Kidney epithelial cell (primary cell): ENCODE measurements at regions not wholly inside any gene's neighbourhood (a gene's known extent, or its start where the extent isn't known, plus 50 kb on each side); places are given as distances from the start of the nearest gene placed in this dataset.

ENCODE experiments used
- DNase-seq: peaks from one replicate; pipeline ENCODE4 v3.0.0-alpha.2; 2010; ENCODE audit warnings: low read depth
- H3K27me3 ChIP-seq: 2 replicates; pipeline ENCODE4 v1.6.0; 2011; ENCODE audit warnings: low read length; ENCODE audit not compliant: control insufficient read depth, insufficient read depth
- H3K36me3 ChIP-seq: 2 replicates; pipeline ENCODE4 v1.5.1; 2011; ENCODE audit warnings: low read length; ENCODE audit not compliant: control insufficient read depth, insufficient read depth
- H3K4me3 ChIP-seq: 2 replicates; pipeline ENCODE4 v1.5.1; 2011; ENCODE audit warnings: low read depth, mild to moderate bottlenecking, control low read depth, low read length
- TF ChIP-seq, protein P1 (sequence below): IDR thresholded peaks from 2 replicates; pipeline ENCODE4 v1.5.1; 2011; ENCODE audit warnings: mild to moderate bottlenecking, moderate library complexity, low read length, control low read depth, inconsistent platforms; ENCODE audit not compliant: insufficient read depth, poor library complexity, severe bottlenecking

DNA sequence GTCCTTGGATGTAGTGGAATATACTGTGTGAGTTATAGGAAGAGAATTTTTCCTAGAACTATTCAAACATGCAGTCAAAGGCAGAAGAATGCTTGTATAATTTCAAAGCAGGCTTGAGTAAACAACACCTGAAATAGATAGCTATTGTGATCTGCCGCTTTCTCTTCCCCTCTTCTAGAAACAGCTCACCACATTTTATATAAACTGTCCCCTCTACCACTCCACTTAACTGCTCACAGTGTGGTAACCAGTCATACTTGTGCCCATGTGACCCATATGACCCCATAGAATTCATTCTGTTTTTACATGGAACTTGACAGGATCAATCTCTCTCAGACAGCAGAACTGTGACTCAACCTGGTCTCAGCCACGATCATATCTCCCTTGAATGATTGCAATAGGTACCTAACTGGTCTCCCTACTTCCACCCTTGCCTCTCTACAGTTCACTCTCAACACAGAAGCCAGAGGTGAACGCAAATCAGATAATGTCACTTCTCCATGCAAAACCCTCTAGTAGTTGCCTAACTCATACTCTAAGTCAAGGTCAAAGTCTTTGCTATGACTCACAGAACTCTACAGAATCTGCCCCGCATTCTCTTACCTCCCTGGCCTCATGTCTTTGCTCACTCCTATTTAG lies 85.6 kb upstream of the EFHC2 start:
- TF ChIP-seq, protein P1, sequence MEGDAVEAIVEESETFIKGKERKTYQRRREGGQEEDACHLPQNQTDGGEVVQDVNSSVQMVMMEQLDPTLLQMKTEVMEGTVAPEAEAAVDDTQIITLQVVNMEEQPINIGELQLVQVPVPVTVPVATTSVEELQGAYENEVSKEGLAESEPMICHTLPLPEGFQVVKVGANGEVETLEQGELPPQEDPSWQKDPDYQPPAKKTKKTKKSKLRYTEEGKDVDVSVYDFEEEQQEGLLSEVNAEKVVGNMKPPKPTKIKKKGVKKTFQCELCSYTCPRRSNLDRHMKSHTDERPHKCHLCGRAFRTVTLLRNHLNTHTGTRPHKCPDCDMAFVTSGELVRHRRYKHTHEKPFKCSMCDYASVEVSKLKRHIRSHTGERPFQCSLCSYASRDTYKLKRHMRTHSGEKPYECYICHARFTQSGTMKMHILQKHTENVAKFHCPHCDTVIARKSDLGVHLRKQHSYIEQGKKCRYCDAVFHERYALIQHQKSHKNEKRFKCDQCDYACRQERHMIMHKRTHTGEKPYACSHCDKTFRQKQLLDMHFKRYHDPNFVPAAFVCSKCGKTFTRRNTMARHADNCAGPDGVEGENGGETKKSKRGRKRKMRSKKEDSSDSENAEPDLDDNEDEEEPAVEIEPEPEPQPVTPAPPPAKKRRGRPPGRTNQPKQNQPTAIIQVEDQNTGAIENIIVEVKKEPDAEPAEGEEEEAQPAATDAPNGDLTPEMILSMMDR, result no peak
- Histone ChIP-seq H3K36me3 (no peaks in the 10 kb centered on the region), H3K4me3 (no peak overlapping the region), H3K27me3 (no peaks in the 10 kb centered on the region)
- no peak for DNase-seq

DNA sequence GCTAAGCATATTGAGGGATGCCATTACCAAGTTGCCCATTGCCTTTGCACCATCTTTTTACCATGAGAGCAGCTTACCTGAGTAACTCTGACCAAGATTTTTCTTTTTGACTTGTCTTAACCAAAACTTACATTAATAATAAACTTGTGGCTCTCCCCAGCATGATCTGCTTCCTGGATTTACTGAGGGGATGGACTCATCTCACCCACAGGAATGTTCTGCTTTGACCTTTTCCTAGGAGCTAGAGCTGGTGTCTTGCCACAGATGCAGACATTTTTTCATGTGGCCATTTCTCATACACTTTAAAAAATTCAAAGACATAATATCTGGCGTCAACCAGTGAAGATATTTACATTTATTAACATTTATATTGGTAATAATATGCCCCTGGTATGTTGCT lies 79.2 kb upstream of the EFHC2 start:
- Histone ChIP-seq H3K4me3 (no peak overlapping the region), H3K36me3 (no peaks in the 10 kb centered on the region), H3K27me3 (no peaks in the 10 kb centered on the region)
- DNase-seq, result peak; percentile 12
- TF ChIP-seq, protein P1, result no peak

DNA sequence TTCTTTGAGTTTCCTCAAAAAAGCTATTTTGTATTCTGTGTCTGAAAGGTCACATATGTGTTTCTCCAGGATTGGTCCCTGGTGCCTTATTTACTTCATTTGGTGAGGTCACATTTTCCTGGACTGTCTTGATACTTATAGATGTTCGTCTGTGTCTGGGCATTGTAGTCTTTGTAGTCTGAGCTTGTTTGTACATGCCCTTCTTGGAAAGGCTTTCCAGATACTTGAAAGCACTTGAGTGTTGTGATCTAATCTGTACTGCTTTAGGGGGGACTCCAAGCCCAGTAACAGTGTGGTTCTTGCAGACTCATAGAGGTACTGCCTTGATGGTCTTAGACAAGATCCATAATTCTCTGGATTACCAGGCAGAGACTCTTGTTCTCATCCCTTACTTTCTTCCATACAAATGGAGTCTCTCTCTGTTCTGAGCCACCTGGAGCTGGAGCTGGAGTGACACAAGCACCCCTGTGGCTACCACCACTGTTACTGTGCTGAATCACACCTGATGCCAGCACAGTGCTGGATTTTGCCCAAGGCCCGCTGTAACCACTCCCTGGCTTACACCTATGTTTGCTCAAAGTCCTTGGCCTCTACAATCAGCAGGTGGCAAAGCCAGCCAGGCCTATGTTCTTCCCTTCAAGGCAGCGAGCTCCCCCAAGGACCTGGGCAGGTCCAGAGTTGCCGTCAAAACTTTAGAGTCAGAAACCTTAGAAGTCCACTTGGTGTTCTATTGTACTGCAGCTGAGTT lies 72.3 kb upstream of the EFHC2 start:
- no peak for DNase-seq
- H3K36me3 ChIP-seq, result no peaks in the 10 kb centered on the region
- TF ChIP-seq, protein P1, result no peak
- no peak overlapping the region for H3K4me3 ChIP-seq
- no peaks in the 10 kb centered on the region for H3K27me3 ChIP-seq

DNA sequence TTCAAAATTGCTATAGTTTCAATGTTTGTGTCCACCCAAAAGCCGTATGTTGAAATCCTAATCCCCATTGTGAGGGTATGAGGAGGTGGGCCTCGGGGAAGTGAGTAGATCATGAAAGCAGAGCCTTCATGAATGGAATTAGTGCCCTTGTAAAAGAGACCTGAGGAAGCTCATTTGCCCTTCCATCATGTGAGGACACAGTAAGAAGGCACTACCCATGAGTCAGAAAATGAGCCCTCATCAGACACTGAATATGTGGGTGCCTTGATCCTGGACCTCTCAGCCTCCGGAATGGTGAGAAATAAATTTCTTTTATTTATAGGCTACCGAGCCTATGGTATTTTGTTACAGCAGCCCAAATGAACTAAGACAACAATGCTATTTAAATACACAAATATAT lies 57.7 kb upstream of the EFHC2 start:
- no peak for DNase-seq
- H3K36me3 ChIP-seq, result no peaks in the 10 kb centered on the region
- TF ChIP-seq, protein P1, result no peak
- H3K4me3 ChIP-seq, result no peak overlapping the region
- no peaks in the 10 kb centered on the region for H3K27me3 ChIP-seq

DNA sequence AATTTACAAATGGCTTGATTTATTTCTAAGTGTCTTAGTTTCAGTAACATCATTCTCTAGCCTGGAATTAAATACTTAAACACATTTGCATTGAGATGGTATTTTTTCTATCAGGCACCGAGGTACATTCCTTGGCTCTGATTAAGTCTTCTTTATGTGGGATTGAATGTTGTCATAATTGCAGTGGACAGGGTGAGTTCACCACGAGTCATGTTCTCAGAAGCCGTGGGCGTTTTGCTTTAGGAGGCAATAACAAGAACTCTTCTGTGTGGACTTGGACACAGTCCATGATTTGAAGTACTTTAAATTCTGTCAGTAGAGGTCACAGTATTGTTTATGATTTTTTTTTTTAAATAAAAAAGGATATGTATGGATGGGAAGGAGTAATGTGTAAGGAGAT lies 57.1 kb upstream of the EFHC2 start:
- Histone ChIP-seq H3K27me3 (no peaks in the 10 kb centered on the region), H3K4me3 (no peak overlapping the region), H3K36me3 (no peaks in the 10 kb centered on the region)
- TF ChIP-seq, protein P1, result no peak
- DNase-seq, result peak; percentile 78

DNA sequence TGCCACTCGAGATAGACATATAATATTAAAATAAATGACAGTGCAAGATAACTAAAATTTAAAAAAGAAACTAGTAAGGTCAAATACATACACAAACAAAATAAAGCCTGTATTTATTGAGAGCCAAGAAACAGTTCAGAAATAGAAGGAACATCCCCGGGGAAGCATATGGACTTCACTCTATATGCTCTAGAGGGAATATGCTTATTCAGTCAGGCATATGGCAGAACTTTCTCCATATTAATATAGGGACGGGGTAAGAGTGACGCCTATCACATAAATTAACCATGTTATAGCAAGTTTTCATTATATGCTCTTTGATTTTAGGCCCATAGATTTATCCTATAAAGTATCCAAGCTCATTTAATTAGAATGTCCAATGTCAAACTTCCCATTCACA lies 56.7 kb upstream of the EFHC2 start:
- TF ChIP-seq, protein P1, result no peak
- no peak for DNase-seq
- no peaks in the 10 kb centered on the region for H3K27me3 ChIP-seq
- no peak overlapping the region for H3K4me3 ChIP-seq
- H3K36me3 ChIP-seq, result no peaks in the 10 kb centered on the region
